Gastrocnemius medialis (tissue), 4 donors: ENCODE measurements at regions not wholly inside any gene's neighbourhood (a gene's known extent, or its start where the extent isn't known, plus 50 kb on each side); places are given as distances from the start of the nearest gene placed in this dataset.

Experiments used
- ATAC-seq, 2 donors: fragments of 150-250 bp; one replicate each; pipeline ENCODE4 v1.9.1; 2016
- DNase-seq, 2 donors: peaks; one replicate each; pipeline ENCODE4 v3.0.0-alpha.2; 2019
- H3K27ac ChIP-seq, 4 donors: fragments of 200-600 bp; sonication (generic); 1 replicate in 1 of 4; 2 replicates in 3 of 4; pipeline ENCODE4 v1.5.1; 2016 to 2018; ENCODE audit warnings: mild to moderate bottlenecking in 2 of 4, moderate library complexity in 1 of 4
- H3K27me3 ChIP-seq, 3 donors: fragments of 200-600 bp; sonication (generic) in 2 of 3; 1 replicate in 1 of 3; 2 replicates in 2 of 3; pipeline versions ENCODE4 v1.5.1 to v1.6.0; 2016 to 2019; ENCODE audit warnings: mild to moderate bottlenecking in 1 of 3, moderate library complexity in 1 of 3
- H3K36me3 ChIP-seq, 2 donors: fragments of 200-600 bp; sonication (generic) in 1 of 2; one replicate each; pipeline ENCODE4 v1.5.1; 2017 to 2018
- H3K4me1 ChIP-seq, 2 donors: fragments of 200-600 bp; sonication (generic) in 1 of 2; one replicate each; pipeline ENCODE4 v1.5.1; 2016 to 2017; ENCODE audit warnings: mild to moderate bottlenecking in 2 of 2
- H3K4me3 ChIP-seq, 4 donors: fragments of 200-600 bp; sonication (generic) in 3 of 4; 1 replicate in 1 of 4; 2 replicates in 3 of 4; pipeline ENCODE4 v1.5.1; 2016 to 2019; ENCODE audit warnings: mild to moderate bottlenecking in 2 of 4
- H3K9me3 ChIP-seq, 3 donors: fragments of 200-600 bp; sonication (generic) in 2 of 3; 1 replicate in 1 of 3; 2 replicates in 2 of 3; pipeline ENCODE4 v1.5.1; 2016 to 2019
- POLR2A ChIP-seq, 2 donors: fragments of 450-650 bp; IDR thresholded peaks; one replicate each; pipeline ENCODE4 v1.6.1; 2017; ENCODE audit warnings: antibody characterized with exemption in 2 of 2, mild to moderate bottlenecking in 2 of 2, moderate library complexity in 2 of 2
- in situ Hi-C, 4 donors: fragments of 200-750 bp; cut with MboI; loops; one replicate each; pipeline versions ENCODE4 v1.15.0 to v1.8.0; 2017; ENCODE audit warnings: low sequenced_read_pairs in 4 of 4
- intact Hi-C: fragments of 100-400 bp; cut with DNase I; formaldehyde crosslinking; loops from one replicate; pipeline ENCODE4 v1.15.1; 2023; ENCODE audit warnings: low total_unique reads
- TF ChIP-seq, protein P1 (sequence below), 5 experiments: fragments of 450-650 bp in 3 of 5; fragments of 200-600 bp in 2 of 5; sonication (generic) in 2 of 5; IDR thresholded peaks in 4 of 5; conservative IDR thresholded peaks in 1 of 5; 1 replicate in 4 of 5; 2 replicates in 1 of 5; pipeline ENCODE4 v1.5.1; 2016 to 2019; ENCODE audit warnings: antibody characterized with exemption in 5 of 5, mild to moderate bottlenecking in 3 of 5, moderate library complexity in 3 of 5

GRCh38 chr10:123269017-123269552, 114.9 kb downstream of the BUB3 start:
- ATAC-seq, result no peak
- Histone ChIP-seq H3K36me3 (no peaks in the 10 kb centered on the region), H3K4me1 (no peaks in the 10 kb centered on the region), H3K27ac (no peak overlapping the region), H3K27me3 (peaks cover 0 to 4% (median 0%) of the 10 kb centered on the region in 3 donors), H3K4me3 (no peak overlapping the region), H3K9me3 (no peaks in the 10 kb centered on the region)
- intact Hi-C loops, result no loop called here
- DNase-seq, result no peak
- in situ Hi-C loops, result no loop called here
- TF ChIP-seq POLR2A (IDR thresholded peaks at IDR 0.05), result no peak
- TF ChIP-seq, protein P1, sequence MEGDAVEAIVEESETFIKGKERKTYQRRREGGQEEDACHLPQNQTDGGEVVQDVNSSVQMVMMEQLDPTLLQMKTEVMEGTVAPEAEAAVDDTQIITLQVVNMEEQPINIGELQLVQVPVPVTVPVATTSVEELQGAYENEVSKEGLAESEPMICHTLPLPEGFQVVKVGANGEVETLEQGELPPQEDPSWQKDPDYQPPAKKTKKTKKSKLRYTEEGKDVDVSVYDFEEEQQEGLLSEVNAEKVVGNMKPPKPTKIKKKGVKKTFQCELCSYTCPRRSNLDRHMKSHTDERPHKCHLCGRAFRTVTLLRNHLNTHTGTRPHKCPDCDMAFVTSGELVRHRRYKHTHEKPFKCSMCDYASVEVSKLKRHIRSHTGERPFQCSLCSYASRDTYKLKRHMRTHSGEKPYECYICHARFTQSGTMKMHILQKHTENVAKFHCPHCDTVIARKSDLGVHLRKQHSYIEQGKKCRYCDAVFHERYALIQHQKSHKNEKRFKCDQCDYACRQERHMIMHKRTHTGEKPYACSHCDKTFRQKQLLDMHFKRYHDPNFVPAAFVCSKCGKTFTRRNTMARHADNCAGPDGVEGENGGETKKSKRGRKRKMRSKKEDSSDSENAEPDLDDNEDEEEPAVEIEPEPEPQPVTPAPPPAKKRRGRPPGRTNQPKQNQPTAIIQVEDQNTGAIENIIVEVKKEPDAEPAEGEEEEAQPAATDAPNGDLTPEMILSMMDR (IDR thresholded peaks at IDR 0.05 in 4 of 5, conservative IDR thresholded peaks at IDR 0.05 in 1 of 5), result no peak

DNA sequence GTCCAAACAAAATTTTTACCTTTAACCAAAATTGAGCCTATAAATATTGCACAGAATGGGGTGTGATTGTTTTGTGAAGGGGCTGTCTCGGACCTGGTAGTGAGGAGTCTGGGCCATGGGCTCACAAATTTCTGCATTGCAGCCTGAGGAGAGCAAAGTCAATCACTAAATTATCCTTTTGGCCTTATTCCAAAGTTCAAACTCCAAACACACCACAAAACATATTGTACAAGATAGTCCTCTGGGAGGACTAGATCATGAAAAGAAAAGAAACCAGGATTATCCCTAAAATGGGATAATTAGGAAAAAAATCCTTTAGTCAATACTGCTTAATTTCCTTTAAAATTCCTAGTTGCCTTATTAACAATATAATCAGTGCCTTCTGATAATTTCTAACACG, 115.5 kb downstream of the BUB3 start:
- in situ Hi-C loops (no loop called here), intact Hi-C loops (no loop called here)
- DNase-seq, result no peak
- TF ChIP-seq POLR2A (IDR thresholded peaks at IDR 0.05), result no peak
- TF ChIP-seq, protein P1 (IDR thresholded peaks at IDR 0.05 in 4 of 5, conservative IDR thresholded peaks at IDR 0.05 in 1 of 5), result no peak
- Histone ChIP-seq H3K4me3 (no peak overlapping the region), H3K27me3 (peaks cover 0 to 10% (median 0%) of the 10 kb centered on the region in 3 donors), H3K36me3 (no peaks in the 10 kb centered on the region), H3K27ac (no peak overlapping the region), H3K9me3 (no peaks in the 10 kb centered on the region), H3K4me1 (no peaks in the 10 kb centered on the region)
- ATAC-seq, result no peak

DNA sequence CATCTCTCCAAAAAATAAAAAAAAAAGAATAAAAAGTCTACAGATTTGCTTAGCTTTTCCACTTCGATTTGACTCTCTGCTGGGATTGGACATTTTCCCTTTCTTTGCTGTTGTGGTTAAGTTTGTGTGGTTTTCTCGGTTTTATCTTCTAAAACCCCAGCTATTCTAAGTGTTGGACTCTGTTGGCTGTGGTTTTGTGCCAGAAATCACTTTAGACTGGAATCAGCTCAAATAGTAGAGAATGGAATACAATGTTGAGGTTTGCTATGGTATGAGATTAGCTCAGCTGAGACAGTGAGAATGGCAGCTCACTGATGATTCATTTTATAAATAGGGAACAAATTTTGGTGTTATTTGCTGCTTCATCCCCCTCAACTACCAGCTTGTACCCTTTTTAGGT, 116.0 kb downstream of the BUB3 start:
- Histone ChIP-seq H3K9me3 (no peaks in the 10 kb centered on the region), H3K36me3 (no peaks in the 10 kb centered on the region), H3K4me1 (no peaks in the 10 kb centered on the region), H3K27me3 (peaks cover 0 to 15% (median 1%) of the 10 kb centered on the region in 3 donors), H3K27ac (no peak overlapping the region), H3K4me3 (no peak overlapping the region)
- DNase-seq, result no peak
- no peak for TF ChIP-seq POLR2A (IDR thresholded peaks at IDR 0.05)
- TF ChIP-seq, protein P1 (IDR thresholded peaks at IDR 0.05 in 4 of 5, conservative IDR thresholded peaks at IDR 0.05 in 1 of 5), result no peak
- no peak for ATAC-seq
- in situ Hi-C loops (no loop called here), intact Hi-C loops (no loop called here)

GRCh38 chr10:123270806-123271205, 116.6 kb downstream of the BUB3 start:
- H3K27ac ChIP-seq, result no peak overlapping the region
- no peaks in the 10 kb centered on the region for H3K9me3 ChIP-seq
- intact Hi-C loops, result no loop called here
- H3K36me3 ChIP-seq, result no peaks in the 10 kb centered on the region
- TF ChIP-seq, protein P1 (IDR thresholded peaks at IDR 0.05 in 4 of 5, conservative IDR thresholded peaks at IDR 0.05 in 1 of 5), result no peak
- no peak for TF ChIP-seq POLR2A (IDR thresholded peaks at IDR 0.05)
- DNase-seq (no peak), ATAC-seq (no peak)
- peaks cover 0 to 19% (median 6%) of the 10 kb centered on the region in 3 donors for H3K27me3 ChIP-seq
- H3K4me3 ChIP-seq, result no peak overlapping the region
- in situ Hi-C loops, result no loop called here
- H3K4me1 ChIP-seq, result no peaks in the 10 kb centered on the region

- no peak overlapping the region for H3K27ac ChIP-seq
- no peaks in the 10 kb centered on the region for H3K36me3 ChIP-seq
- no peaks in the 10 kb centered on the region for H3K4me1 ChIP-seq
- ATAC-seq (no peak), DNase-seq (no peak)
- in situ Hi-C loops (no loop called here), intact Hi-C loops (no loop called here)
- H3K9me3 ChIP-seq, result no peaks in the 10 kb centered on the region
- H3K27me3 ChIP-seq, result peaks cover 0 to 19% (median 6%) of the 10 kb centered on the region in 3 donors
- no peak overlapping the region for H3K4me3 ChIP-seq
- TF ChIP-seq POLR2A (IDR thresholded peaks at IDR 0.05), result no peak
- TF ChIP-seq, protein P1 (IDR thresholded peaks at IDR 0.05 in 4 of 5, conservative IDR thresholded peaks at IDR 0.05 in 1 of 5), result no peak
Measured at GRCh38 chr10:123272171-123272570, 118.0 kb downstream of the BUB3 start.
